K562 (cell line): ENCODE measurements at regions not wholly inside any gene's neighbourhood (a gene's known extent, or its start where the extent isn't known, plus 50 kb on each side); places are given as distances from the start of the nearest gene placed in this dataset.

ENCODE experiments used
- ATAC-seq: fragments of 200-7000 bp; cut with Tn5 transposase; 3 replicates; pipeline ENCODE4 v1.9.1; 2020; ENCODE audit warnings: moderate library complexity
- BruUV-seq: library from RNA; stranded (reverse); fragments of 400-500 nt; replicated peaks from 2 replicates; lab custom pipeline; 2021; lab: Mats Ljungman, UMichigan
- CTCF ChIA-PET: fragments of 300-600 bp; formaldehyde crosslinking; extraction: SDS; loops from one replicate; lab custom pipeline; 2021; ENCODE audit warnings: low intra/inter-chr PET ratio; lab: Yijun Ruan, JAX
- POLR2A ChIA-PET: fragments of 300-600, 350-650 bp; sonication (Branson Sonifier 250); formaldehyde crosslinking; extraction: SDS; loops from one replicate; lab custom pipeline; 2021; ENCODE audit warnings: antibody characterized with exemption, inconsistent platforms; lab: Yijun Ruan, JAX
- DNase-seq, 4 experiments: peaks; one replicate each; pipeline versions ENCODE4 v3.0.0 to v3.0.0-alpha.2; 2011 to 2018; ENCODE audit warnings: low spot score in 3 of 4, mixed read lengths in 3 of 4; ENCODE audit errors: extremely low read depth in 1 of 4
- FAIRE-seq: peaks from 2 replicates; lab custom pipeline; 2011; peaks lifted over from hg19 to GRCh38; lab: Jason Lieb, UNC
- H2AFZ ChIP-seq: 2 replicates; pipeline ENCODE4 v1.6.0; 2011; ENCODE audit warnings: low read depth, low read length, control low read depth, inconsistent platforms
- H3K27ac ChIP-seq: fragments of 200-600 bp; 3 replicates; pipeline ENCODE4 v1.8.0; 2011; ENCODE audit warnings: low read depth, mild to moderate bottlenecking, control low read depth, inconsistent platforms, low read length, moderate library complexity, mixed read lengths; ENCODE audit errors: extremely low read depth
- H3K27me3 ChIP-seq, 2 experiments: fragments of 300-600 bp in 1 of 2; 2 replicates in 1 of 2; 3 replicates in 1 of 2; pipeline versions ENCODE4 v1.6.0 to v1.8.0; 2011; ENCODE audit warnings: inconsistent platforms in 2 of 2, low read length in 2 of 2, mild to moderate bottlenecking in 1 of 2, mixed read lengths in 1 of 2, moderate library complexity in 1 of 2; ENCODE audit not compliant: control insufficient read depth in 2 of 2, insufficient read depth in 2 of 2
- H3K36me3 ChIP-seq: fragments of 300-600 bp; 3 replicates; pipeline ENCODE4 v1.8.0; 2011; ENCODE audit warnings: mild to moderate bottlenecking, low read length, inconsistent platforms; ENCODE audit not compliant: control insufficient read depth, insufficient read depth
- H3K4me1 ChIP-seq, 2 experiments: fragments of 200-600 bp in 1 of 2; replicated peaks in 1 of 2; 2 replicates in 1 of 2; 3 replicates in 1 of 2; pipeline versions ENCODE4 v1.5.1 to v1.8.0; 2011; ENCODE audit warnings: inconsistent platforms in 2 of 2, low read length in 2 of 2, mild to moderate bottlenecking in 1 of 2, mixed read lengths in 1 of 2, moderate library complexity in 1 of 2; ENCODE audit not compliant: control insufficient read depth in 2 of 2, insufficient read depth in 2 of 2
- H3K4me2 ChIP-seq: 2 replicates; pipeline ENCODE4 v1.6.1; 2011; ENCODE audit warnings: low read length, control low read depth, inconsistent platforms, mixed read lengths; ENCODE audit not compliant: insufficient read depth
- H3K4me3 ChIP-seq: fragments of 200-600 bp; sonication (generic), shearing (Covaris generic); 2 replicates; pipeline ENCODE4 v1.5.1; 2016; ENCODE audit warnings: control low read depth, inconsistent platforms
- H3K79me2 ChIP-seq: fragments of 200-600 bp; 3 replicates; pipeline ENCODE4 v1.8.0; 2011; ENCODE audit warnings: low read length, inconsistent platforms; ENCODE audit not compliant: control insufficient read depth, insufficient read depth
- H3K9ac ChIP-seq, 2 experiments: 2 replicates each; pipeline versions ENCODE4 v1.6.0 to v1.6.1; 2011; ENCODE audit warnings: low read depth in 2 of 2, low read length in 2 of 2, control low read depth in 1 of 2, inconsistent platforms in 1 of 2, mild to moderate bottlenecking in 1 of 2, mixed read lengths in 1 of 2; ENCODE audit not compliant: insufficient read depth in 1 of 2
- H3K9me1 ChIP-seq: one replicate; pipeline ENCODE4 v1.6.0; 2011; ENCODE audit warnings: inconsistent platforms, mild to moderate bottlenecking, low read length, moderate library complexity; ENCODE audit not compliant: control insufficient read depth, insufficient read depth
- H3K9me3 ChIP-seq: replicated peaks from 2 replicates; pipeline ENCODE4 v1.5.1; 2011; ENCODE audit warnings: low read depth, low read length, inconsistent platforms; ENCODE audit not compliant: control insufficient read depth, insufficient read depth
- H4K20me1 ChIP-seq: replicated peaks from 2 replicates; pipeline ENCODE4 v1.6.1; 2011; ENCODE audit warnings: low read length, inconsistent platforms, mixed read lengths; ENCODE audit not compliant: control insufficient read depth, insufficient read depth
- COPS2 ChIP-seq: fragments of 450-650 bp; conservative IDR thresholded peaks from 2 replicates; pipeline ENCODE4 v1.6.1; 2016; ENCODE audit warnings: mild to moderate bottlenecking, moderate library complexity
- CUX1 ChIP-seq: fragments of 200-800 bp; sonication (Bioruptor generic); IDR thresholded peaks from 2 replicates; pipeline ENCODE4 v1.6.1; 2016; ENCODE audit warnings: missing genetic modification characterization, missing compliant biosample characterization
- GATAD2B ChIP-seq: fragments of 450-650 bp; IDR thresholded peaks from 2 replicates; pipeline ENCODE4 v1.6.1; 2017; ENCODE audit warnings: mild to moderate bottlenecking, borderline replicate concordance
- HNRNPLL ChIP-seq: fragments of 200-400 bp; formaldehyde crosslinking; IDR thresholded peaks from 2 replicates; pipeline ENCODE4 v1.6.1; 2017; ENCODE audit warnings: low read length, low read depth, mild to moderate bottlenecking; ENCODE audit not compliant: poor library complexity, severe bottlenecking
- IRF9 ChIP-seq: fragments of 450-650 bp; IDR thresholded peaks from 2 replicates; pipeline ENCODE4 v1.6.1; 2016; ENCODE audit warnings: missing biosample characterization, missing genetic modification characterization
- L3MBTL2 ChIP-seq: fragments of 450-650 bp; IDR thresholded peaks from 2 replicates; pipeline ENCODE4 v1.6.1; 2016; ENCODE audit warnings: mild to moderate bottlenecking, moderate library complexity
- PURB ChIP-seq: sonication (generic); formaldehyde crosslinking; IDR thresholded peaks from 2 replicates; pipeline ENCODE4 v1.9.0; 2021; ENCODE audit warnings: low read depth, mild to moderate bottlenecking, missing genetic modification reagents
- RCOR1 ChIP-seq, 2 experiments: IDR thresholded peaks; 2 replicates each; pipeline ENCODE4 v1.6.1; 2012; ENCODE audit warnings: low read depth in 2 of 2, low read length in 2 of 2, borderline replicate concordance in 1 of 2, improper control_type of control experiment in 1 of 2
- SMAD4 ChIP-seq: fragments of 250-450 bp; sonication (Bioruptor Pico); conservative IDR thresholded peaks from 2 replicates; pipeline ENCODE4 v1.8.0; 2021; ENCODE audit warnings: inconsistent platforms, mild to moderate bottlenecking, moderate library complexity
- TOE1 ChIP-seq, 2 experiments: fragments of 450-650 bp in 1 of 2; sonication (generic) in 1 of 2; formaldehyde crosslinking in 1 of 2; IDR thresholded peaks; 2 replicates each; pipeline versions ENCODE4 v1.7.1 to v1.8.0; 2016 to 2022; ENCODE audit warnings: borderline replicate concordance in 2 of 2, mild to moderate bottlenecking in 2 of 2, antibody characterized with exemption in 1 of 2, inconsistent platforms in 1 of 2, low read depth in 1 of 2, missing genetic modification reagents in 1 of 2, moderate library complexity in 1 of 2
- ZNF274 ChIP-seq: IDR thresholded peaks from 2 replicates; pipeline ENCODE4 v1.6.1; 2011; ENCODE audit warnings: low read depth, mild to moderate bottlenecking, low read length, moderate library complexity, borderline replicate concordance
- WGBS: fragments of 100-300 bp; shearing (Covaris generic); methylation state at CpG from one replicate; pipeline ENCODE4 v1.1.6; 2016; ENCODE audit warnings: low coverage, mixed read lengths; ENCODE audit not compliant: insufficient coverage; ENCODE audit errors: missing lambda C conversion rate; 5-methylcytosine and 5-hydroxymethylcytosine counted together
- in situ Hi-C: fragments of 300-500 bp; cut with MboI; formaldehyde crosslinking; loops from 4 replicates; pipeline ENCODE4 v1.15.0; 2018; ENCODE audit warnings: inconsistent platforms, mixed read lengths
- intact Hi-C: fragments of 100-400 bp; cut with micrococcal nuclease; formaldehyde crosslinking; loops from 2 replicates; pipeline ENCODE4 v1.14.2; 2022

GRCh38 chr12:11959117-11959823, 111.5 kb upstream of the BCL2L14 start (continued):
- no peak for TF ChIP-seq HNRNPLL
- no peak for TF ChIP-seq TOE1 (IDR thresholded peaks at IDR 0.05; ENCODE audit: borderline replicate concordance)
- TF ChIP-seq TOE1 (CRISPR knock-in tag; IDR thresholded peaks at IDR 0.05; ENCODE audit: borderline replicate concordance, low read depth), result no peak
- no peak for TF ChIP-seq IRF9

- Histone ChIP-seq H4K20me1 (no peaks in the 10 kb centered on the region), H3K9me1 (no peaks in the 10 kb centered on the region), H3K4me1 (no peaks in the 10 kb centered on the region), H3K79me2 (no peaks in the 10 kb centered on the region), H3K36me3 (no peaks in the 10 kb centered on the region), H3K9ac (no peak overlapping the region), H3K4me2 (no peak overlapping the region), H3K27me3 (peaks cover 17 to 39% of the 10 kb centered on the region in 2 experiments; a peak in 3 of 5 replicates), H3K9me3 (no peaks in the 10 kb centered on the region), H3K27ac (no peak overlapping the region), H3K4me3 (no peak overlapping the region), H2AFZ (no peak overlapping the region)
- no peak for DNase-seq
- no peak for TF ChIP-seq GATAD2B
- no peak for TF ChIP-seq PURB (CRISPR knock-in tag)
- no peak for TF ChIP-seq L3MBTL2
- no peak for TF ChIP-seq COPS2
- TF ChIP-seq CUX1 (CRISPR knock-in tag), result no peak
- no peak for TF ChIP-seq ZNF274
- no peak for TF ChIP-seq RCOR1 (IDR thresholded peaks at IDR 0.05; ENCODE audit: borderline replicate concordance in 1 of 2, low read depth in 2 of 2, low read length in 2 of 2)
- TF ChIP-seq SMAD4 (CRISPR knock-in tag), result no peak
- FAIRE-seq, result no peak
- in situ Hi-C loops, result no loop called here
- 0% methylated on average over 5 of the region's 6 CpGs for WGBS
- ChIA-PET POLR2A (interaction anchor here (0.7 to 1.6 kb wide), 4 partner anchors 10 to 62 kb away, joined by 3 to 4 read pairs (median 4); no protein-coding TSS in a partner anchor), CTCF (no interaction called here)
- intact Hi-C loops, result no loop called here
- no TSS peak for BruUV-seq
- ATAC-seq, result no peak
Measured at GRCh38 chr12:11960646-11961045, 110.1 kb upstream of the BCL2L14 start.
